ENCODE measurements at regions not wholly inside any gene's neighbourhood (a gene's known extent, or its start where the extent isn't known, plus 50 kb on each side); places are given as distances from the start of the nearest gene placed in this dataset.

- TF ChIP-seq CTCF (conservative IDR thresholded peaks at IDR 0.05; ENCODE audit: low read depth, low read length) (no peak), RCOR1 (IDR thresholded peaks at IDR 0.05; ENCODE audit: insufficient replicate concordance, low read length) (no peak), MAFK (IDR thresholded peaks at IDR 0.05; ENCODE audit: low read depth, low read length) (no peak)
Measured at GRCh38 chr11:95695181-95695580, 94.4 kb downstream of the FAM76B start.

Data from IMR-90 (cell line).